ENCODE measurements at regions not wholly inside any gene's neighbourhood (a gene's known extent, or its start where the extent isn't known, plus 50 kb on each side); places are given as distances from the start of the nearest gene placed in this dataset.
A peak's percentile ranks its signal among the peaks of the same experiment; 100 is the strongest.

DNA sequence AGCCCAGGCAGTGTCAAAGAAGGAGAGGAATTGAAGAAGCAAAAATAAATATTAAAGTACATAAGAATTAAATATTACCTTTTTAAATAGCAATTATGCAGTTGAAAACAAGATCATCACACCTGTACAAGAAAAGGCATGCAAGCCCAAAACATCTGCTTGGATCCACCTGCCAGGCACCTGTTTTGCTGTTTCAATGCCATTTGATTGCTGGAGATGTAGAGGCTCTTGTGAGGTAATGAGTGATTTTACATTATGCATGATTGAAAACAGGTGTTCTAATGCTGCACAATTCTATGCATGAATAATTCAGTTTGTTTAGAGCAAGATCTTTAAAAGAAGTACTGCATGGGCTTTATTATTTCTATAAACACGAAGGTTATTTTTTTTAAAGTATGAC, 700.6 kb upstream of the ZEB2 start:
- no peaks in the 10 kb centered on the region for H3K27me3 ChIP-seq (ENCODE audit: control insufficient read depth, insufficient read depth, low read length)
- H3K27ac ChIP-seq (ENCODE audit: low read length) = no peak overlapping the region
- no peaks in the 10 kb centered on the region for H3K4me1 ChIP-seq (ENCODE audit: control insufficient read depth, insufficient read depth, low read length)
- no peaks in the 10 kb centered on the region for H3K36me3 ChIP-seq (ENCODE audit: control insufficient read depth, insufficient read depth, low read length)
- no peaks in the 10 kb centered on the region for H3K9me3 ChIP-seq (replicated peaks; ENCODE audit: control insufficient read depth, low read depth, low read length)
- no peak for DNase-seq
- no peak overlapping the region for H3K4me3 ChIP-seq (ENCODE audit: low read length)
- no CpG with 5 or more reads among the region's 1 CpG for WGBS (ENCODE audit: insufficient coverage)

DNA sequence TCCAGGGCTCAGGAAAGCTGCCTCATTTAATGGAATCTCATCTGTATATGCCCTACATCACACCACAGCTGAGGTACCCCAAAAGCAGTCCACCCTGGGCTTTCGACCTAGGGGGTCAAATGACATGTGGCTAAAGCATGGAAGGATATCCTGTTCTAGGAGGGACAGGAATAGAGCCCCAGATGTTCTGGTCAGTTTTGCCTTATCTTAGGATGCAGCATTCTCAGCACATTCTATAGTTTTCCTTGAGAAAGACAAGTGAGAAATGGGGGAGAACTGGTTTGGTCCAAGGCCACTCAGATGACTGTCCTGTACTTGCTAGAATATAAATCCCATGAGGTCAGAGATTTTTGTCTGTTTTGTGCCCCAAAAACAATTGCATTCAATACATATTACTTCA, 688.0 kb upstream of the ZEB2 start:
- Histone ChIP-seq H3K4me3 (ENCODE audit: low read length) (no peak overlapping the region), H3K9me3 (replicated peaks; ENCODE audit: control insufficient read depth, low read depth, low read length) (no peaks in the 10 kb centered on the region), H3K36me3 (ENCODE audit: control insufficient read depth, insufficient read depth, low read length) (no peaks in the 10 kb centered on the region), H3K27me3 (ENCODE audit: control insufficient read depth, insufficient read depth, low read length) (no peaks in the 10 kb centered on the region), H3K27ac (ENCODE audit: low read length) (no peak overlapping the region), H3K4me1 (ENCODE audit: control insufficient read depth, insufficient read depth, low read length) (no peaks in the 10 kb centered on the region)
- no CpG with 5 or more reads among the region's 1 CpG for WGBS (ENCODE audit: insufficient coverage)
- DNase-seq = no peak

DNA sequence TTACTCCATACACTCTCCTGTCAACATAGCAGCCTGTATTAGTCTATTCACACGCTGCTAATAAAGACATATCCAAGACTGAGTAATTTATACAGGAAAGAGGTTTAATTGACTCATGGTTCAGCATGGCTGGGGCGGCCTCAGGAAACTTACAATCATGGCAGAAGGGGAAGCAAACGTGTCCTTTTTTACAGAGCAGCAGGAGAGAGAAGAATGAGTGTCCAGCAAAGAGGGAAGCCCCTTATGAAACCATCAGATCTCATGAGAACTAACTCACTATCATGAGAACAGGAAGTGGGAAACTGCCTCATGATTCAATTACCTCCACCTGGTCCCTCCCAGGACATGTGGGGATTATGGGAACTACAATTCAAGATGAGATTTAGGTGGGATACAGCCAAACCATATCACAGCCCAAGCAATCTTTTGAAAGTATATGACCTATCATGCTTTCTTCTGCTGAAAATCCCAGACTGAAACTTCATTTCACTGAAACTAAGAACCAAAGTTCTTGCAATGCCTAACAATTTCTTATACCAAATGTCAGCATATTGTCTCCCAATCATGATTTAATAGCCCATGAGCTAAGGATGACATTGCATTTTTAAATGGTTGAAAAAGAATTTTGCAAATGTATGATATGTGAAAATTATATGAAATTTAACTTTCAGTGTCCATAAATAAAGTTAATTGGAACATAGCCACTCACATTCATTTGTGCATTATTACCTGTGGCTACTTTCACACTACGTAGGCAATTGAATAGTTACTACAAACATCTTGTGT, 686.8 kb upstream of the ZEB2 start:
- DNase-seq = no peak
- Histone ChIP-seq H3K4me1 (ENCODE audit: control insufficient read depth, insufficient read depth, low read length) (no peaks in the 10 kb centered on the region), H3K27ac (ENCODE audit: low read length) (no peak overlapping the region), H3K36me3 (ENCODE audit: control insufficient read depth, insufficient read depth, low read length) (no peaks in the 10 kb centered on the region), H3K27me3 (ENCODE audit: control insufficient read depth, insufficient read depth, low read length) (no peaks in the 10 kb centered on the region), H3K9me3 (replicated peaks; ENCODE audit: control insufficient read depth, low read depth, low read length) (no peaks in the 10 kb centered on the region), H3K4me3 (ENCODE audit: low read length) (no peak overlapping the region)
- WGBS (ENCODE audit: insufficient coverage) = 60% methylated on average over 1 of the region's 4 CpGs

DNA sequence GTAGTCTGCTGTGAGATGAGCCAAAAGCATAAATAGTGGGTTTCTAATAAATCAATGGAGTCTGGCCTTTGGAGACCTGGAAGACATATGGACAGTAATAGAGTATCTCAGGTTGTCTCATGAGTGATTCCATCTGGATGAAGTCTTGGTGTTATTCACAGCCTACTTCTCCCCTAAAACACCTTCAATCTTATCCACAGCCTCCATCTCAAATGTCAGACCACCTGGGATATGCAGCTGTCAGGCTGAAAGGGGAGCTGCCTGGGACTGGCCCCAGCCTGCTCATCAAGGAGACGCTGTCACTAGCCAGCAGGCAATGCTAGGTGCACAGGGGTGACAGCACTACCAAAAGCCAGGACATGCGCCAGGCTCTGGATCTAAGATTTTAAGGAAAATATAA, 684.0 kb upstream of the ZEB2 start:
- WGBS (ENCODE audit: insufficient coverage) = 56% methylated on average over 1 of the region's 2 CpGs
- no peaks in the 10 kb centered on the region for H3K27me3 ChIP-seq (ENCODE audit: control insufficient read depth, insufficient read depth, low read length)
- no peak overlapping the region for H3K4me3 ChIP-seq (ENCODE audit: low read length)
- DNase-seq = peak; percentile 40
- H3K9me3 ChIP-seq (replicated peaks; ENCODE audit: control insufficient read depth, low read depth, low read length) = no peaks in the 10 kb centered on the region
- no peak overlapping the region for H3K27ac ChIP-seq (ENCODE audit: low read length)
- H3K36me3 ChIP-seq (ENCODE audit: control insufficient read depth, insufficient read depth, low read length) = no peaks in the 10 kb centered on the region
- H3K4me1 ChIP-seq (ENCODE audit: control insufficient read depth, insufficient read depth, low read length) = no peaks in the 10 kb centered on the region

DNA sequence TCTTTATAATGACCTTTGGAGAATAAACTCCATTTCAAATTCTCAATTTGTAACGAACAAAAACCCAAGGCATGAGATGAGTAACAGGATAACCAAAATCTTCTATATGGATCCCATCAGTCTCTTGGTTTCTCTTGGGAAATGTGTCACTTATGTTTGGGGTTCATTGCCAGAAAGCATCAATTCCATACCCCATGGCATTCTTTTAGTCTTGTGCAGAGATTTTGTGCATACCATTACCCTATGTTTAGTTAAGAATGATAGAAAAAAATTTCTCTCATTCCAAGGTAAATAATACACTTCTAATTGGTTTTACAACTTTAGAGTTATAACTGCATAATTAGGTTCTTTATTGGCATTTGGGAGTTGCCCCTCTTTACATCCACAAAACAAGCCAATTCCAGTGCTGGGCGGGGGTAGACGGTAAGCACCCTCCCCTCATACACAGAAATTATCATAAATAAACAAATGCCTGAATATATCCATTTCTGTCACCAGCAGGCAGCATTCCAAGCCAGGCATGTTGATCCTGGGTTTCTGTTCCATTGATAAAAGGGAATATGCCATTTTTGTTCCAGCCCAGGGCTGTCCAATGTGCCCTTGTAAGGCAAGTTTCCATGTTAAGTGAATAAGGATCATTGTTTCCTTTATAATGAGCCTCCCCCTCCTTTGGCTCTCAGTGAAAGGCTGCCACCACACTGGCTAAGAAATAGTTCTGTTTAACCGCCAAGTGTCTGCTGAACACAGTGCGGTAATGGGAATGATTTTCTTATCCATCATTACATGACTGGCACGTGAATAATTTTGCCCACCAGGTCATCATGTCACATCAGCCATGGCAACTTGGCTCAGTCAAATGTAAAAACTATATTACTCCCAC, 680.1 kb upstream of the ZEB2 start:
- no peak overlapping the region for H3K27ac ChIP-seq (ENCODE audit: low read length)
- H3K9me3 ChIP-seq (replicated peaks; ENCODE audit: control insufficient read depth, low read depth, low read length) = no peaks in the 10 kb centered on the region
- DNase-seq = peak; percentile 15
- H3K4me3 ChIP-seq (ENCODE audit: low read length) = no peak overlapping the region
- H3K36me3 ChIP-seq (ENCODE audit: control insufficient read depth, insufficient read depth, low read length) = no peaks in the 10 kb centered on the region
- H3K27me3 ChIP-seq (ENCODE audit: control insufficient read depth, insufficient read depth, low read length) = no peaks in the 10 kb centered on the region
- 94% methylated on average over 2 of the region's 6 CpGs for WGBS (ENCODE audit: insufficient coverage)
- H3K4me1 ChIP-seq (ENCODE audit: control insufficient read depth, insufficient read depth, low read length) = no peaks in the 10 kb centered on the region

DNA sequence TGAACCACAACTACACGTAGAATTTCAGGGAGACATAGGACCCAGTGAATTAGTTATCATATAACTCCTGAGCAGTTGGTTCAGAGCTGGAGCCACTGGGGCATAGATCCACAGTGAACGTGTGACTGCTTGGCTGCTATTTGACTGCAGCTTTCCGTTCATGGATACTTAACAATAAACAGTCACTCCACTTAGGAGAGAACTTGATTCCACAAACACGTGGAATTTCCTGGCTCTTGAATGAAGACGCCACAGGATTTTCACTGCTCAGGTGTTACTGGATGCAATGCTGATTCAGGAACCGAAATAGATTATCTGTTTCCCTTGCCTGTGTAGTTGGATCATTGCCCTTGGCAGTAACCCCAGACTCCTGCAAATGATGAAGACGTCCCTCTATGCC, 679.1 kb upstream of the ZEB2 start:
- Histone ChIP-seq H3K4me3 (ENCODE audit: low read length) (no peak overlapping the region), H3K27me3 (ENCODE audit: control insufficient read depth, insufficient read depth, low read length) (no peaks in the 10 kb centered on the region), H3K36me3 (ENCODE audit: control insufficient read depth, insufficient read depth, low read length) (no peaks in the 10 kb centered on the region), H3K9me3 (replicated peaks; ENCODE audit: control insufficient read depth, low read depth, low read length) (no peaks in the 10 kb centered on the region), H3K4me1 (ENCODE audit: control insufficient read depth, insufficient read depth, low read length) (no peaks in the 10 kb centered on the region), H3K27ac (ENCODE audit: low read length) (no peak overlapping the region)
- DNase-seq = peak; percentile 38
- 14% methylated on average over 7 of the region's 7 CpGs for WGBS (ENCODE audit: insufficient coverage)

DNA sequence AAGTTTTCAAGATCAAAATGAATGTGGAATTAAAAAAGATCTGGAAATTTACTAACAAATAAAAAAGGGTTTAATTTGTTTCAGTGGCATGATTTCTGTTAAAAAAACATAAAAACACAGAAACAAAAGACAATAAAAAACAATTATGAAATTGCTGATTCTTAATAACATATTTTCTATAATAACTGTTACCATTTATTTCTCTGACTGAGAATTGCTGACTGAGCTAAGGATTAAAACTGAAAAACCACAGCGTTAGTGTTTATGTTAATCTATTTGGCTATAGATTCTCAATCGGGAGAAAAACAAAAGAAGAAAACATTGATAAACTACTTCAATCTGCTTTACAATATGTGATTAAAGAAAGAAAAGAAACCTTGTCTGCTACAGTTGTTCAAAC, 678.6 kb upstream of the ZEB2 start:
- H3K4me1 ChIP-seq (ENCODE audit: control insufficient read depth, insufficient read depth, low read length) = no peaks in the 10 kb centered on the region
- H3K27me3 ChIP-seq (ENCODE audit: control insufficient read depth, insufficient read depth, low read length) = no peaks in the 10 kb centered on the region
- no CpG with 5 or more reads among the region's 2 CpGs for WGBS (ENCODE audit: insufficient coverage)
- no peak for DNase-seq
- H3K9me3 ChIP-seq (replicated peaks; ENCODE audit: control insufficient read depth, low read depth, low read length) = no peaks in the 10 kb centered on the region
- no peak overlapping the region for H3K27ac ChIP-seq (ENCODE audit: low read length)
- H3K36me3 ChIP-seq (ENCODE audit: control insufficient read depth, insufficient read depth, low read length) = no peaks in the 10 kb centered on the region
- H3K4me3 ChIP-seq (ENCODE audit: low read length) = no peak overlapping the region

DNA sequence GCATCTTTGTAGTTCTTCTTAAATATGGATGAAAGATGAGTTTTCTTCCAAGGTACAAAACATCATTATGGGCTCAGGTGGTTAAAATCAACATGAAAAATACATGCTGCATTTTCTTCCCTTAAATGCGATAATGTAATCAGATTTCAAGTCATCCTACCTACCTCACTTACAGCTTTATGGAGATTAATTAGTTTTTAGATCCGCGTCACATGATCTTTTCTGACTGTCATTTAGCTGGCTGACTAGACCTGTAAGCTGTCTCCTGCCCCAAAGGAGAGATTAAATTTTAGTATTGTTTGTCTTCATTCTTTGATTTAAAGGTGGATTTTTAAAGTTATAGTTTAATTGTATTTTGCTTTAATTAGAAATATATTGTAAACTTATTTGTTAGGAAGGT, 678.0 kb upstream of the ZEB2 start:
- H3K36me3 ChIP-seq (ENCODE audit: control insufficient read depth, insufficient read depth, low read length) = no peaks in the 10 kb centered on the region
- H3K4me1 ChIP-seq (ENCODE audit: control insufficient read depth, insufficient read depth, low read length) = no peaks in the 10 kb centered on the region
- WGBS (ENCODE audit: insufficient coverage) = no CpG with 5 or more reads among the region's 3 CpGs
- DNase-seq = no peak
- H3K27me3 ChIP-seq (ENCODE audit: control insufficient read depth, insufficient read depth, low read length) = no peaks in the 10 kb centered on the region
- no peaks in the 10 kb centered on the region for H3K9me3 ChIP-seq (replicated peaks; ENCODE audit: control insufficient read depth, low read depth, low read length)
- H3K27ac ChIP-seq (ENCODE audit: low read length) = no peak overlapping the region
- no peak overlapping the region for H3K4me3 ChIP-seq (ENCODE audit: low read length)

DNA sequence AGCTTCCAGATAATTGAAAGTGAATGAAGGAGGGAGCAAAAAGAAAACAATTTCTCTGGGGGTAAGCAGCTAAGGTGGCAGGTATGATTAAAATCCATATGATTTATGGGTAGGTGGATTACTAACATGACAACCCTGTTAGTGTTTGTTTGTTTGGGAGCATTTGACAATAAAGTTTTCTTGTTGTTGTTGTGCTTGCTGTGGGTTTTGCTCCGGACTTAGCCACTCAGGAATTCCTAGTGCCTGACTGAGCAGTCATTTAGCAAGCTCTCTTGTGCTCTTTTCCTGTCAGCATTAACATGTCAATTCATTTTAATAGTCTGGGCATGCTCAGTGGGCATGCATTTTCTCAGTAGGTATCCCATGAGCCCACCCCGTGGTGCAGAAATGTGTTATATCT, 674.8 kb upstream of the ZEB2 start:
- Histone ChIP-seq H3K4me3 (ENCODE audit: low read length) (no peak overlapping the region), H3K36me3 (ENCODE audit: control insufficient read depth, insufficient read depth, low read length) (no peaks in the 10 kb centered on the region), H3K27ac (ENCODE audit: low read length) (no peak overlapping the region), H3K27me3 (ENCODE audit: control insufficient read depth, insufficient read depth, low read length) (no peaks in the 10 kb centered on the region), H3K9me3 (replicated peaks; ENCODE audit: control insufficient read depth, low read depth, low read length) (no peaks in the 10 kb centered on the region), H3K4me1 (ENCODE audit: control insufficient read depth, insufficient read depth, low read length) (no peaks in the 10 kb centered on the region)
- no peak for DNase-seq
- no CpG with 5 or more reads among the region's 2 CpGs for WGBS (ENCODE audit: insufficient coverage)

DNA sequence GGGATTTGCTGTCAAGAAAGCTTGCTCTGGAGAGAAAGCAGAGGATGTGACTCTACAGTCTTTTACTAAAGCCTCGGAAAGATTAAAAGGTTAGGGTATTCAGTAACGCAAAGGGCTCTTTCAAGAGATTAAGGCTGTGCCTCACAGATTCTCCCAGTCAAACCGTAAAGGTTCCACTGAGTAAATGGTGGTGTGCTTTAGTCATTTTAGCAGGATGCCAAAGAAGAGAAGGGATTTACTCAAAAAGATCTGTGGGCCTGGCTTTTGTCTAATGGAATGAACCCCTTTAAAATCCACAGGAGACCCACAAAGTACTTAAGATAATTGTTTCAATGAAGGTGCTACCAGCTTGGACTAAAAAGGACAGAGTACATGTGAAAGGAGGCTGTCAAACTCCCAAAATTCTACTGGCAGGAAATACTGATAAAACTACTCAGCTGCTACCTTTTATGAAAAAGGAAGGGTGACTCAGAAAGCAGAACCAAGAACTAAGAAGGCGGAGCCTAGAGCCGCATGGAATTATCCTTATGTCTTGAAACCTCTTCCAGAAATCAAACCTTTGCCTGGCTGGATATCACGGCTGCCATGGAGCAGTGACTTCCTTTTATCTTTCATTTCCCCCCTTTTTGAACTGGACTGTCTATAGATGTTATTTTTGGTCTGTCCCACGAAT, 670.2 kb upstream of the ZEB2 start:
- no peaks in the 10 kb centered on the region for H3K4me1 ChIP-seq (ENCODE audit: control insufficient read depth, insufficient read depth, low read length)
- DNase-seq = no peak
- H3K27ac ChIP-seq (ENCODE audit: low read length) = no peak overlapping the region
- H3K36me3 ChIP-seq (ENCODE audit: control insufficient read depth, insufficient read depth, low read length) = no peaks in the 10 kb centered on the region
- no peak overlapping the region for H3K4me3 ChIP-seq (ENCODE audit: low read length)
- H3K9me3 ChIP-seq (replicated peaks; ENCODE audit: control insufficient read depth, low read depth, low read length) = no peaks in the 10 kb centered on the region
- no peaks in the 10 kb centered on the region for H3K27me3 ChIP-seq (ENCODE audit: control insufficient read depth, insufficient read depth, low read length)
- WGBS (ENCODE audit: insufficient coverage) = 67% methylated on average over 2 of the region's 7 CpGs

Measured in muscle of leg (tissue), 3 donors.